Dendritic cell treated with granulocyte-macrophage colony-stimulating factor and Interleukin-4, amounts not matched to agents 40 ng/mL and 50 ng/mL, for 4 days (primary cell): ENCODE measurements at regions not wholly inside any gene's neighbourhood (a gene's known extent, or its start where the extent isn't known, plus 50 kb on each side); places are given as distances from the start of the nearest gene placed in this dataset.

Experiments used
- H3K27ac Mint-ChIP-seq: one replicate; pipeline ENCODE4 v1.8.0; 2022; ENCODE audit warnings: mild to moderate bottlenecking, mixed read lengths
- H3K27me3 Mint-ChIP-seq: one replicate; pipeline ENCODE4 v1.8.0; 2022; ENCODE audit warnings: mild to moderate bottlenecking, mixed read lengths
- H3K36me3 Mint-ChIP-seq: one replicate; pipeline ENCODE4 v1.8.0; 2022; ENCODE audit warnings: low read depth, mixed read lengths
- H3K4me1 Mint-ChIP-seq: one replicate; pipeline ENCODE4 v1.8.0; 2022; ENCODE audit warnings: low read depth, mixed read lengths
- H3K4me3 Mint-ChIP-seq: one replicate; pipeline ENCODE4 v1.8.0; 2022; ENCODE audit warnings: mild to moderate bottlenecking, moderate library complexity, mixed read lengths
- H3K9me3 Mint-ChIP-seq: one replicate; pipeline ENCODE4 v1.8.0; 2022; ENCODE audit warnings: mixed read lengths
- intact Hi-C: fragments of 100-400 bp; cut with micrococcal nuclease; formaldehyde crosslinking; loops from one replicate; pipeline ENCODE4 v1.15.0; 2022

- no peak overlapping the region for H3K27ac Mint-ChIP-seq
- intact Hi-C loops = no loop called here
- H3K27me3 Mint-ChIP-seq = no peaks in the 10 kb centered on the region
- peaks cover 6% of the 10 kb centered on the region for H3K36me3 Mint-ChIP-seq
- H3K9me3 Mint-ChIP-seq = peaks cover 52% of the 10 kb centered on the region
- H3K4me1 Mint-ChIP-seq = no peaks in the 10 kb centered on the region
- H3K4me3 Mint-ChIP-seq = no peak overlapping the region
These were observed 1182.4 kb upstream of the ZEB2 start for GRCh38 chr2:145702305-145702704.

- no peak overlapping the region for H3K27ac Mint-ChIP-seq
These were observed 1173.1 kb upstream of the ZEB2 start for GRCh38 chr2:145692971-145693478.

GRCh38 chr2:145691659-145692058 lies 1171.7 kb upstream of the ZEB2 start:
- Mint-ChIP-seq H3K27me3 (no peaks in the 10 kb centered on the region), H3K9me3 (no peaks in the 10 kb centered on the region), H3K36me3 (no peaks in the 10 kb centered on the region), H3K4me1 (peaks cover 19% of the 10 kb centered on the region), H3K4me3 (no peak overlapping the region), H3K27ac (no peak overlapping the region)
- intact Hi-C loops = no loop called here

More at GRCh38 chr2:145692971-145693478, 1173.1 kb upstream of the ZEB2 start:
- intact Hi-C loops = no loop called here
- Mint-ChIP-seq H3K4me3 (no peak overlapping the region), H3K27me3 (no peaks in the 10 kb centered on the region), H3K4me1 (peaks cover 8% of the 10 kb centered on the region), H3K36me3 (no peaks in the 10 kb centered on the region), H3K9me3 (no peaks in the 10 kb centered on the region)

GRCh38 chr2:145690183-145690778 lies 1170.4 kb upstream of the ZEB2 start:
- intact Hi-C loops = no loop called here
- no peaks in the 10 kb centered on the region for H3K27me3 Mint-ChIP-seq
- H3K27ac Mint-ChIP-seq = no peak overlapping the region
- no peak overlapping the region for H3K4me3 Mint-ChIP-seq
- H3K36me3 Mint-ChIP-seq = no peaks in the 10 kb centered on the region
- no peaks in the 10 kb centered on the region for H3K9me3 Mint-ChIP-seq
- peaks cover 19% of the 10 kb centered on the region for H3K4me1 Mint-ChIP-seq

- no peak overlapping the region for H3K4me3 Mint-ChIP-seq
- H3K9me3 Mint-ChIP-seq = no peaks in the 10 kb centered on the region
- peaks cover 19% of the 10 kb centered on the region for H3K4me1 Mint-ChIP-seq
- no peak overlapping the region for H3K27ac Mint-ChIP-seq
- intact Hi-C loops = no loop called here
- H3K27me3 Mint-ChIP-seq = no peaks in the 10 kb centered on the region
- H3K36me3 Mint-ChIP-seq = no peaks in the 10 kb centered on the region
These were observed 1169.4 kb upstream of the ZEB2 start for GRCh38 chr2:145689277-145689676.

- Mint-ChIP-seq H3K27ac (peak overlapping the region; percentile 68), H3K4me3 (no peak overlapping the region), H3K4me1 (peaks cover 18% of the 10 kb centered on the region), H3K36me3 (no peaks in the 10 kb centered on the region), H3K27me3 (no peaks in the 10 kb centered on the region), H3K9me3 (no peaks in the 10 kb centered on the region)
- intact Hi-C loops = no loop called here
These were observed 1168.2 kb upstream of the ZEB2 start for GRCh38 chr2:145688156-145688555.

- H3K4me1 Mint-ChIP-seq = peaks cover 20% of the 10 kb centered on the region
- no peaks in the 10 kb centered on the region for H3K36me3 Mint-ChIP-seq
- no peaks in the 10 kb centered on the region for H3K9me3 Mint-ChIP-seq
- no peaks in the 10 kb centered on the region for H3K27me3 Mint-ChIP-seq
- H3K27ac Mint-ChIP-seq = peak overlapping the region; percentile 68
- intact Hi-C loops = no loop called here
- H3K4me3 Mint-ChIP-seq = no peak overlapping the region
These were observed 1167.7 kb upstream of the ZEB2 start for GRCh38 chr2:145687442-145688134.

GRCh38 chr2:145685383-145686050 lies 1165.6 kb upstream of the ZEB2 start:
- Mint-ChIP-seq H3K27ac (no peak overlapping the region), H3K9me3 (no peaks in the 10 kb centered on the region)
- intact Hi-C loops = no loop called here

GRCh38 chr2:145682546-145683157 lies 1162.7 kb upstream of the ZEB2 start:
- intact Hi-C loops = no loop called here
- Mint-ChIP-seq H3K4me3 (no peak overlapping the region), H3K4me1 (peaks cover 26% of the 10 kb centered on the region), H3K27ac (peak overlapping the region; percentile 85), H3K9me3 (peaks cover 9% of the 10 kb centered on the region), H3K27me3 (no peaks in the 10 kb centered on the region), H3K36me3 (no peaks in the 10 kb centered on the region)

More at GRCh38 chr2:145685383-145686050, 1165.6 kb upstream of the ZEB2 start:
- no peaks in the 10 kb centered on the region for H3K27me3 Mint-ChIP-seq
- H3K4me1 Mint-ChIP-seq = peaks cover 27% of the 10 kb centered on the region
- no peak overlapping the region for H3K4me3 Mint-ChIP-seq
- H3K36me3 Mint-ChIP-seq = no peaks in the 10 kb centered on the region

GRCh38 chr2:145680276-145680675 lies 1160.4 kb upstream of the ZEB2 start:
- H3K27ac Mint-ChIP-seq = peak overlapping the region; percentile 70
- H3K4me3 Mint-ChIP-seq = no peak overlapping the region

GRCh38 chr2:145677371-145677770 lies 1157.5 kb upstream of the ZEB2 start:
- Mint-ChIP-seq H3K36me3 (no peaks in the 10 kb centered on the region), H3K27me3 (no peaks in the 10 kb centered on the region), H3K9me3 (peaks cover 19% of the 10 kb centered on the region), H3K4me1 (peaks cover 26% of the 10 kb centered on the region), H3K4me3 (no peak overlapping the region), H3K27ac (peak overlapping the region; percentile 67)
- intact Hi-C loops = no loop called here

More at GRCh38 chr2:145680276-145680675, 1160.4 kb upstream of the ZEB2 start:
- H3K36me3 Mint-ChIP-seq = no peaks in the 10 kb centered on the region
- intact Hi-C loops = no loop called here
- H3K4me1 Mint-ChIP-seq = peaks cover 25% of the 10 kb centered on the region
- H3K9me3 Mint-ChIP-seq = peaks cover 19% of the 10 kb centered on the region
- no peaks in the 10 kb centered on the region for H3K27me3 Mint-ChIP-seq

- Mint-ChIP-seq H3K4me3 (no peak overlapping the region), H3K27me3 (no peaks in the 10 kb centered on the region), H3K27ac (no peak overlapping the region), H3K9me3 (peaks cover 15% of the 10 kb centered on the region), H3K4me1 (peaks cover 27% of the 10 kb centered on the region), H3K36me3 (no peaks in the 10 kb centered on the region)
- intact Hi-C loops = no loop called here
These were observed 1154.8 kb upstream of the ZEB2 start for GRCh38 chr2:145674705-145675104.

- Mint-ChIP-seq H3K27me3 (no peaks in the 10 kb centered on the region), H3K36me3 (no peaks in the 10 kb centered on the region), H3K27ac (no peak overlapping the region), H3K4me3 (no peak overlapping the region), H3K4me1 (peaks cover 28% of the 10 kb centered on the region), H3K9me3 (no peaks in the 10 kb centered on the region)
- intact Hi-C loops = no loop called here
These were observed 1149.4 kb upstream of the ZEB2 start for GRCh38 chr2:145669301-145669700.

- Mint-ChIP-seq H3K36me3 (no peaks in the 10 kb centered on the region), H3K27me3 (no peaks in the 10 kb centered on the region), H3K27ac (peak overlapping the region; percentile 3), H3K4me3 (no peak overlapping the region), H3K9me3 (no peaks in the 10 kb centered on the region), H3K4me1 (peaks cover 19% of the 10 kb centered on the region)
- intact Hi-C loops = no loop called here
These were observed 1146.6 kb upstream of the ZEB2 start for GRCh38 chr2:145666552-145666951.
